ENCODE measurements at regions not wholly inside any gene's neighbourhood (a gene's known extent, or its start where the extent isn't known, plus 50 kb on each side); places are given as distances from the start of the nearest gene placed in this dataset.

DNA sequence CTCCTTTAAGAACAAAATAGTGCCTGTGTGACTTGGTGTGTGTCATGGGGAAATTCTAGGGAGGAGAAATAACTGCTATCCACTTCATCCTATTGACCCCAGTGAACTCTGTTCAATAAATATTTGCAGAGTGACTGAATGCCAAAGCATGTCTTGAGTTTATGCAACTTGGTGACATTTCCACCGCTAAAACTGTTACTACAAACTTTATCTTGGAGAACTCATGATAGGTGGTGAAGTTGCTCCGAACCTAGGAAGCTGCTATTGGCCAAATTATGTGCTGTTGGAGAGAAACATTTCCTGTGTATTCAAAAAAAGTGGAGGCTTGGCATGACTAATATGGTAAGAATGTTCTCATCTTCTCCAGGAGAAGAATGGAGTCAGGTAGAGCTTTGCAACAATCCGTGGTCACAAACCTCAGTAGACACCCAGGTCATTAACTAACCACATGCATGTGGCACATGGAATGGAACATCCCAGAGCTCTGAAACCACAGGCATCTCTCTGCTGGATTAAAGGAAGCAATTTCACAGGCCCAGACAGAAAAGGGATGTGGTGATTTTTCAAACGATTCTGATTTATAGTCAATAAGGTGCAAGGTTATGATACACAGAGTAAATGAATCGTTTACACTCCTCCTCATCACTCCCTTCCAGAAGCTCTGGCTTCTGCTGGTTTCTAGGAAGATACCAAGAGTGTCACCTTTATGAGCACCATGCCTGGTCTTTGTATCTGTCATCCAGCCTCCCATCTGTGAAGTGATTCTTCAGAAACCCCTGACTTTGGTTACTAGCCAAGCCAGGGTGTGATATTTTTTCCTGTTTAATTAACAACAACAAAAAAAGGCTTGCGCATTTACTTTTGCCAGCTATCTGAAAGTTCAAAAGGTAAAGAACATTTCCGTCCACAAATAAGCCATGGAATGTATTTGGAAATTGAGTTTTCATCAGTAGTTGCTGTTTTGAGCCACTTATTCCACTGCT is 361.1 kb downstream of the TGFB2 start:
- DNase-seq (ENCODE audit: low spot score) (no peak), ATAC-seq (peak; percentile 83)

DNA sequence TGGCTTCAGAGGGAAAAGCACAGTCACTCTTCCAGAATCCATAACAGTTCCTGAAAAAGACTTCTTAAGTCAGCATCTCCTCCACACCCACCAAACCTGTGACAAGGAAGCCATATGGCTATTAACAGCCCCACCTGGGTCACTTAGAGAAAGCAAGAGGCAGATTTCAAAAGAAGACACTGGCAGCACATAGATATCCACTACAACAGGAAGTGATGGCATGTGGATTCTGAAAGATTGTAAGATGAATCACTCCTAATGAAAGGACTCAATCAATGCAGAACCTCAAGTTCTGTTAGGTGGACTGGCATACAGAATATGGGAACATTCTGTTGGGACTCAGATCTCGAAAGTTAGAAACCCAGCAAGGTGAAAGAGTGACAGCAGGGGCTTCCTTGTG is 365.9 kb downstream of the TGFB2 start:
- DNase-seq (ENCODE audit: low spot score) (no peak), ATAC-seq (no peak)

DNA sequence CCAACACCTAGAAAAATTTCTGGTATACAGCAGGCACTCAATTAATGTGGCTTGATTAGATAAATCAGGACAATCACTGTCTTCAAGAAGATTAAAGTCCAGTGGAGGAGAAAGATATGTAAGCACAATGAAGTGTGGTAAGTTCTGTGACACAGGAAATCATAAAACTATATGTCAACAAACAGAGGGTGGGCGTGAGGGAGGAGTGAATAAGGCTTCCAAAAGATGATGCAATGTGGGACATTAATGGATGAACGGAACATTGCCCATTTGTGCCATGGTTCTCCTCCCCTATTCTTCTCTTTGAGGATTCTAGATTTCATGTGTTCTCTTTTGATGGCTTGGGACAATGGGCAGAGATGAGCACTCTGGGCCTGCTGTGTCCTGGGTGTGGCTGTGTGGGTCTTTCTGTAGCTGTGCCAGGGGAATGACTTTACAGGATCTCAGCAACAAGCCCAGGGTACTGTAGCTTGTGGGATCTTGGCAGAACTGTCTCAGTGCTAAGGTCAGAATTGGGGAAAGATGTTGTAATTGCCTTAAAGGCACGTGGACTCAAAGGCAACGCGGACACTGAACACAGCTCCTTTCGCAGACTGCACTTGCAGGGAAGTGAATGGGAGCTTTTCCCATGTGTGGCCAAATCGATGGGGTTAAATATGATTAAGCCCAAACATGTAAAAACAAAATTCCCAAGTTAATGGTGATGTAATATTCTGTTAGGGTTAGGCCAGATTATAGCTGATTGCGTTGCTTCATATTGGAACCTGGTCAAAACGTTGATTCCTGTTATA is 366.9 kb downstream of the TGFB2 start:
- DNase-seq (ENCODE audit: low spot score): peak; percentile 48
- ATAC-seq: peak; percentile 96

DNA sequence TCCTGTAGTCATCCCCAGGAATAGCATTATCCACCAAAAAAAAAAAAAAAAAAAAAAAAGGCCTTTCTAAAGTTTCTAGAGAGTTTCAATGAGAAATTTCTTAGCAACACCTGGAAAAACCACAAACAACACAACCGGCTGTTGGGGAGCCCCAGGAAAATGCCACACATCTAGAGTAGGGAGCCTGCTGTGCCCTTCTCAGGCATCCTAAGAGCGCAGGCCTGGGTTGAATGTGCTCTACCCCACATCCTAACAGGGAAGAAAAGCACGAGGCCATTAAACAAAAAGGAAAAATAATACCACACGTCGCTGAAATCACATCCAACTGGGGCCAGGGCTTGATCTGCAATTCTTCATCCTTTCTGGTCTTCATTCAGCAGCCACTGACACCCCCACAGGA is 367.5 kb downstream of the TGFB2 start:
- ATAC-seq: no peak
- DNase-seq (ENCODE audit: low spot score): no peak

DNA sequence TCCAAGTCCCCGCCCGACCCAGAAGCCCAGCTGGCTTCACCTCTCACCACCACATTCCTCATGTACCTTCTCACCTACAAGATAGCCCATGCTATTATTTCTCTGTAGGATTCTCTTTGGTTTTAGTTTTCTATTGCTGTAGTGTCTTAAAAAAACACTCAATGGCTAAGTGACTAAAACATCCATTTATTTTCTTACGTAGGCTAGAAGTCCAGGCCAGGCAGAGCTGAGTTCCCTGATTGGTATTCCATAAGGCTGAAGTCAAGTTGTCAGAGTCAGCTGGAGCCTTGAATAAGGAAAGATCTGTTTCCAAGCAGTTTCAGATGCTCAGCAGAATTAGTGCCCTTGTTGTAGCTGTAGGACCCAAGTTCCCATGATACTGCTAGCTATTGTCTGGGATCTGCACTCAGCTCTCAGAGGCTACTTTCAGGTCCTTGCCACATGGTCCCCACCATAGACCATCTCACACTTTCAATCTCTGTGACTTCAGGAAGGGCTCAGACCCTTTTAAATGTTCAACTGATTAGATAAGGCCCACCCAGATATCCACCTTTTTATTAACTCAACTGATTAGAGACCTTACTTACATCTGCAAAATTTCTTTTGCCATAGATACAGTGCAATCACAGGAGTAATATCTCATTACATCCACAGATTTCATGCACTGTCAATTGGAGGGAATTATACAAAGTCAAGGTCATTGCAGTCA is 371.0 kb downstream of the TGFB2 start:
- no peak for DNase-seq (ENCODE audit: low spot score)
- no peak for ATAC-seq

DNA sequence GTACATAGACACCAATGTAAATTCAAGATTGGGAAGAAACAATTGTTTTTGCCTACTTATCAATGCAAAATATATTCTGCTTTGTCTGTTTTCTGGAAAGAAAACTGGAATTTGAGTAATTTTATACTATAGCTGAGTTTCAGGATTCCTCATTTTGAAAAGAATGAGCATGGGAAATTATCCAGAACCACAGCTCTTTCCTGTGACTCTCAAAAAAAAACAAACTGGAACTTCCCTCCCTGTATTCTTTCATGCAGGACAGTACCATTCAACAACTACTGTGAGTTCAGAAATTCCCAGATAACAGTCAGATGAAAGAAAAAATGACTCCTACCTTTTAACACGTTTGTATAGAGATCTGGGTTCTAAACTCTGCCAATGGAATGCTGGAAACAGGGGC is 372.4 kb downstream of the TGFB2 start:
- DNase-seq (ENCODE audit: low spot score) (no peak), ATAC-seq (no peak)

- DNase-seq (ENCODE audit: low spot score) (no peak), ATAC-seq (no peak)
These were observed 373.1 kb downstream of the TGFB2 start for GRCh38 chr1:218718206-218718605.

GRCh38 chr1:218718977-218719376 is 373.8 kb downstream of the TGFB2 start:
- no peak for ATAC-seq

GRCh38 chr1:218728898-218729565 is 383.9 kb downstream of the TGFB2 start:
- no peak for ATAC-seq
- DNase-seq (ENCODE audit: low spot score): no peak

More at GRCh38 chr1:218718977-218719376, 373.8 kb downstream of the TGFB2 start:
- DNase-seq (ENCODE audit: low spot score): no peak

GRCh38 chr1:218735436-218736032 is 390.4 kb downstream of the TGFB2 start:
- ATAC-seq: no peak
- DNase-seq (ENCODE audit: low spot score): no peak

DNA sequence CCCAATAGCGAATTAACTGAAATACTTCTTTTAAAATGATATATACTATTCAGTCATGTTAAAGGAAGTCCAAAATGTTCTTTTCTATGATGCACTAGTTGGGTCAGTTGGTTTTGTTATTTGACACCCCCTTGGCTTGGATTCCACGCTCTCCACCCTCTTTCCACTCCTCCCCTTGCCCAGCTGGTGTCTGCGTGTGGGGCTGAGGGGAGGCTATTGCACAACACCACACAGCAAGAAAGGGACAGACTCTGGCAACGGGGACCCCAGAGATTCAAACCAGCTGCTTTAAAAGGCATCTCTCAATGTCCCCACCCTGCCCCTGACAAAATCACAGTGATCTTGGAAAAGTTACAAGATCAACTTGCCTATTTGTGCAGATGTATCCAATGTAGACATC is 394.3 kb downstream of the TGFB2 start:
- ATAC-seq: no peak
- DNase-seq (ENCODE audit: low spot score): no peak

DNA sequence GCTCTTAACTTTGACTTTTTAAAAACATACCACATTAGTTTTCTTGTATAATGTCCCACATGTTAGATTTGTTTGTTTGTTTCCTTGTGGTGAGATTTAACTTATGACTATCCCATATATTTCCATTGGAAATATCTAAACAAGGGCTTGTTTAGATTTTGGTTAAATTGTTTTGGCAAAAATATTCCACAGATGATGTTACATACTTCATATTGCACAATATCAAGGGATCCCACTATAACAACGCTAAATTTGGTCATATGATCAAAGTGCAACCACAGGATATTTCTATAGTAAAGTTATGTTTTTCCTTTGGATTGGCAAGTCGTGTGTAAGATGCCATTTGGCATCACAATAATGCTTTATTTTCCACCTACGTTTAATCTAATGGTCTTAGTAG is 396.7 kb downstream of the TGFB2 start:
- no peak for ATAC-seq
- no peak for DNase-seq (ENCODE audit: low spot score)

DNA sequence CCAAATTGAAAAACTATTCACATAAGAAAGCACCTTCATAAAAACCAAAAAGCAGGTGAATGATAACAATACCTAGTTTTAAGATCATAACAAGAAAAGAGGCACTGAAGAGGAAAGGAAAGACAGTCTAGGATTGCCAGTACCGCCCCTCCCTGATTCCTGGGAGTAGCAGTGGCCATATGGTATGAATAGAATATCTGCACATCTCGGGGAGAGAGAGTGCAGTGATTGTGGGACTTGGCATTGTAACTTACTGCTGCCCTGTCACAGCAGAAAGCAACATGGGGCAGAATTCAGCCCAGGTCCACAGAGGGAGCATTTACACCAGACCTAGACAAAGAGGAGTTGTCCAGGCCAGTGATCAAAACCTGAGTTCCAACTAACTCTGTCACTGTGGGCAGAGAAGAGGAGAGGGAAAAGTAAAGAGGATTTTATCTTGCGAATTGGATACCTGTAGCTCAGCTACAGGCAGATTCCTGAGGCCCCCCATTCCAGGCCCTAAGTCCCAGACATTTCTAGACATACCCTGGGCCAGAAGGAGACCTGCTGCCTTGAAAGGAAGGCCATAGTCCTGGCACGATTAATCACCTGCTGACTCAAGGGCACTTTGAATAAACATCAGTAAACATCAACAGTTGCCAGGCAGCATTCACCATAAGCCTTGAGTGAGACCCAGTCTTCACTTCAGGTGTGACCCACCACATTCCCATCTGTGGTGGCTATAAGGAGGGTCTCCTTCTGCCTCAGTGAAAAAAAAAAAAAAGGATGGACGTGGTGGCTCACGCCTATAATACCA is 397.5 kb downstream of the TGFB2 start:
- ATAC-seq (no peak), DNase-seq (ENCODE audit: low spot score) (no peak)

DNA sequence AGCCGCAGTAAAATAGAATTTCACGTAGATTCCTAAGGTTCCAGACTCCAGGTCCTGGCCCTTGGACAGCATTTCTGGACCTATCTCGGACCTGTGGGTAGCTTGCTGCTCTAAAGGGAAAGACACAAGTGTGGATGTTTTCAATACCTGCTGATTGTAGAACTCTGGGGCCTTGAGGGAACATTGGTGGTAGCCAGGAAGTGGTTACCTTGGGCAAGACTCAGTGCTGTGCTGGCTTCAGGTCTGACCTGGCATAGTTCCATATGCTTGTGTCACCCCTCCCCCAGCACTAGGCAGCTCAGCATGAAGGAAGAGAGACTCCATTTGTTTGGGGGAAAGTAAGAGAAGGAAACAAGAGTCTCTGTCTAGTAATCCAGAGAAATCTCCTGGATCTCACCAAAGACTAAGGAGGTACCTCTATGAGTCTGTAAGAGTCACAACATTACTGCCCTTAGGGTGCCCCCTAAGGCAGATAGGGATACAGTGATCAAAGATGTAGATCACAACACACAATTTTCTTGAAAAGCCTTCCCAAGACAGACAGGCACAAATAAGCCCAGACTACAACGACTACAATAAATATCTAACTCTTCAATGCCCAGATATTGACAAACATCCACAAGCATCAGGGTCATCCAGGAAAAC is 398.8 kb downstream of the TGFB2 start:
- no peak for DNase-seq (ENCODE audit: low spot score)
- ATAC-seq: no peak

- DNase-seq (ENCODE audit: low spot score) (no peak), ATAC-seq (no peak)
These were observed 402.9 kb downstream of the TGFB2 start for GRCh38 chr1:218748071-218748470.

DNA sequence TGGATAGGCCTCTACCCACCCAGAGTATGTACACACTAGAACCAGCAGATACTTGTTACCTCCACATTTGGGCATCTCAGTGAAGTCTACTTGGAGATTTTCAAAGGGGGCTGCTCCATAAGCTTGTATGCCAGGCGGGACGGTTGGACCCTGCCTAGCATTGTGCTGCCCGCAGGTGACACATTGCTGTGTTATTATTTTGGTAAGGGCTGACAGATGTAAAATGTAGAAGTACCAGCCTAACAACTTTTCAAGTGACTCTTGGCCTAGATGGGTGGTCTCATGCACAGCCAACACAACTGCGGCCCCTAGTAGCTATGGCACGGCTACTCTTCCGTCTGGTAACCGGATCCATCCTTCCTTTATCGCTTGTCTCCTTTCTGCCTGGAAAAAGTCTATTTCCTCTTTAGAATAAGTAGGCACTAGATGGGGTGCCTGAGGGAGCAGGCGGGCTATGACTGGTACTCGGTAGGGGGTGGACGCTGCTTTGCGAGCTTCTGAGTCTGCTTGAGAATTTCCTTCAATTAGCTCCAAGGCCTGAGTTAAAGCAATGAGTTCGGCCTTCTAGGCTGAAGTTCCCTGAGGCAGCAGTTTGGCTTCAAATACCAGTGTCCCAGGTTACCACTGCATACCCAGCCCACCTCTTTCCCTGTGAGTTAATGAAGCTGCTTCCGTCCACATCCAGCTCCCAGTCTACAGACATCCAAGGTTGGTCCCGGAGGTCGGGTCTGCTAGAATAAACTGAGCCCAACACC is 405.3 kb downstream of the TGFB2 start:
- no peak for DNase-seq (ENCODE audit: low spot score)
- ATAC-seq: no peak

- no peak for DNase-seq (ENCODE audit: low spot score)
- no peak for ATAC-seq
These were observed 406.2 kb downstream of the TGFB2 start for GRCh38 chr1:218751208-218751948.

GRCh38 chr1:218752126-218752525 is 407.0 kb downstream of the TGFB2 start:
- DNase-seq (ENCODE audit: low spot score) (no peak), ATAC-seq (peak; percentile 72)

Data from left lobe of liver (tissue), 2 donors.